H9 (cell line): ENCODE measurements at regions not wholly inside any gene's neighbourhood (a gene's known extent, or its start where the extent isn't known, plus 50 kb on each side); places are given as distances from the start of the nearest gene placed in this dataset.

Source experiments
- DNase-seq: peaks from one replicate; pipeline ENCODE4 v3.0.0-alpha.2; 2017
- H2AFZ ChIP-seq: one replicate; pipeline ENCODE4 v1.6.1; 2013; ENCODE audit warnings: mild to moderate bottlenecking, low read length, control low read depth, moderate library complexity
- H2AK5ac ChIP-seq: 2 replicates; pipeline ENCODE4 v1.6.1; 2013; ENCODE audit warnings: low read length, control low read depth, mixed read lengths; ENCODE audit not compliant: insufficient read length
- H2BK120ac ChIP-seq: one replicate; pipeline ENCODE4 v1.6.1; 2013; ENCODE audit warnings: low read depth, mild to moderate bottlenecking, low read length, control low read depth, inconsistent platforms; ENCODE audit not compliant: poor library complexity, severe bottlenecking
- H2BK12ac ChIP-seq: 2 replicates; pipeline ENCODE4 v1.6.1; 2013; ENCODE audit warnings: low read length, control low read depth, mixed read lengths, low read depth; ENCODE audit not compliant: insufficient read length
- H2BK15ac ChIP-seq: 2 replicates; pipeline ENCODE4 v1.6.1; 2013; ENCODE audit warnings: low read depth, low read length, control low read depth
- H2BK20ac ChIP-seq: one replicate; pipeline ENCODE4 v1.6.1; 2013; ENCODE audit warnings: low read depth, mild to moderate bottlenecking, low read length, control low read depth, inconsistent platforms; ENCODE audit not compliant: poor library complexity, severe bottlenecking
- H2BK5ac ChIP-seq: 2 replicates; pipeline ENCODE4 v1.6.1; 2013; ENCODE audit warnings: low read length, control low read depth, mixed read lengths; ENCODE audit not compliant: insufficient read length
- H3K14ac ChIP-seq: 2 replicates; pipeline ENCODE4 v1.6.1; 2013; ENCODE audit warnings: low read length, control low read depth; ENCODE audit not compliant: insufficient read depth
- H3K18ac ChIP-seq: 2 replicates; pipeline ENCODE4 v1.6.1; 2013; ENCODE audit warnings: low read depth, mild to moderate bottlenecking, mixed read lengths, low read length, control low read depth; ENCODE audit not compliant: insufficient read length
- H3K23ac ChIP-seq: 2 replicates; pipeline ENCODE4 v1.6.1; 2013; ENCODE audit warnings: low read length, control low read depth, mixed read lengths, low read depth; ENCODE audit not compliant: insufficient read length
- H3K23me2 ChIP-seq: 2 replicates; pipeline ENCODE4 v1.6.1; 2013; ENCODE audit warnings: low read depth, mild to moderate bottlenecking, mixed read lengths, low read length, control low read depth; ENCODE audit not compliant: insufficient read length, poor library complexity, severe bottlenecking
- H3K27ac ChIP-seq: 2 replicates; pipeline ENCODE4 v1.5.1; 2013; ENCODE audit warnings: low read length, control low read depth, mixed read lengths, low read depth; ENCODE audit not compliant: insufficient read length
- H3K27me3 ChIP-seq: 2 replicates; pipeline ENCODE4 v1.6.1; 2013; ENCODE audit warnings: low read length, control low read depth, inconsistent platforms; ENCODE audit not compliant: insufficient read depth
- H3K4ac ChIP-seq: 2 replicates; pipeline ENCODE4 v1.6.1; 2013; ENCODE audit warnings: low read depth, mild to moderate bottlenecking, control low read depth, inconsistent platforms, low read length, moderate library complexity
- H3K4me1 ChIP-seq: 2 replicates; pipeline ENCODE4 v1.6.1; 2013; ENCODE audit warnings: low read length, control low read depth, inconsistent platforms; ENCODE audit not compliant: insufficient read depth
- H3K4me2 ChIP-seq: 2 replicates; pipeline ENCODE4 v1.6.1; 2013; ENCODE audit warnings: low read length, control low read depth, mixed read lengths; ENCODE audit not compliant: insufficient read length, insufficient read depth
- H3K56ac ChIP-seq: 2 replicates; pipeline ENCODE4 v1.6.1; 2013; ENCODE audit warnings: low read depth, mild to moderate bottlenecking, mixed read lengths, low read length, control low read depth; ENCODE audit not compliant: insufficient read length
- H3K79me1 ChIP-seq: 2 replicates; pipeline ENCODE4 v1.6.1; 2013; ENCODE audit warnings: low read depth, mild to moderate bottlenecking, moderate library complexity, low read length, control low read depth, inconsistent platforms; ENCODE audit not compliant: insufficient read depth, poor library complexity, severe bottlenecking
- H3K79me2 ChIP-seq: 2 replicates; pipeline ENCODE4 v1.6.1; 2013; ENCODE audit warnings: low read length, control low read depth, inconsistent platforms; ENCODE audit not compliant: insufficient read depth
- H3K9ac ChIP-seq: 2 replicates; pipeline ENCODE4 v1.6.1; 2013; ENCODE audit warnings: low read length, control low read depth, mixed read lengths; ENCODE audit not compliant: insufficient read length; ENCODE audit errors: extremely low read depth
- H3K9me3 ChIP-seq: one replicate; pipeline ENCODE4 v1.6.1; 2013; ENCODE audit warnings: low read depth, low read length, inconsistent platforms; ENCODE audit not compliant: control insufficient read depth
- H3T11ph ChIP-seq: one replicate; pipeline ENCODE4 v1.6.1; 2013; ENCODE audit warnings: mild to moderate bottlenecking, low read length, control low read depth, inconsistent platforms
- H4K20me1 ChIP-seq: one replicate; pipeline ENCODE4 v1.6.1; 2013; ENCODE audit not compliant: control insufficient read depth, insufficient read length, insufficient read depth
- H4K5ac ChIP-seq: 2 replicates; pipeline ENCODE4 v1.6.1; 2013; ENCODE audit warnings: low read depth, mild to moderate bottlenecking, mixed read lengths, low read length, control low read depth; ENCODE audit not compliant: insufficient read length
- H4K8ac ChIP-seq: replicated peaks from 2 replicates; pipeline ENCODE4 v1.6.1; 2013; ENCODE audit warnings: low read length, control low read depth, mixed read lengths, low read depth; ENCODE audit not compliant: insufficient read length
- H4K91ac ChIP-seq: 2 replicates; pipeline ENCODE4 v1.6.1; 2013; ENCODE audit warnings: low read depth, mild to moderate bottlenecking, moderate library complexity, mixed read lengths, low read length, control low read depth; ENCODE audit not compliant: insufficient read length
- H3K27ac Mint-ChIP-seq, 3 experiments: 2 replicates in 2 of 3; 3 replicates in 1 of 3; pipeline ENCODE4 v1.8.0; 2020 to 2021; ENCODE audit warnings: mixed read lengths in 3 of 3, mild to moderate bottlenecking in 1 of 3, moderate library complexity in 1 of 3
- H3K27me3 Mint-ChIP-seq: 2 replicates; pipeline ENCODE4 v1.8.0; 2021; ENCODE audit warnings: low read depth, mild to moderate bottlenecking, moderate library complexity, mixed read lengths
- H3K36me3 Mint-ChIP-seq, 3 experiments: 2 replicates in 2 of 3; 3 replicates in 1 of 3; pipeline ENCODE4 v1.8.0; 2020 to 2021; ENCODE audit warnings: low read depth in 3 of 3, mixed read lengths in 3 of 3; ENCODE audit not compliant: insufficient read depth in 1 of 3
- H3K4me1 Mint-ChIP-seq, 2 experiments: 2 replicates each; pipeline ENCODE4 v1.8.0; 2020; ENCODE audit warnings: mixed read lengths in 2 of 2
- H3K4me3 Mint-ChIP-seq, 2 experiments: 2 replicates in 1 of 2; 3 replicates in 1 of 2; pipeline ENCODE4 v1.8.0; 2020 to 2021; ENCODE audit warnings: mild to moderate bottlenecking in 2 of 2, mixed read lengths in 2 of 2, moderate library complexity in 1 of 2
- H3K9me3 Mint-ChIP-seq, 2 experiments: 2 replicates in 1 of 2; 3 replicates in 1 of 2; pipeline ENCODE4 v1.8.0; 2020; ENCODE audit warnings: mild to moderate bottlenecking in 2 of 2, mixed read lengths in 2 of 2, moderate library complexity in 1 of 2
- CTCF ChIP-seq: fragments of 200-600 bp; sonication (generic); conservative IDR thresholded peaks from 3 replicates; pipeline ENCODE4 v1.8.0; 2021; ENCODE audit warnings: antibody characterized with exemption, mild to moderate bottlenecking
- WGBS: extraction: QIAGEN DNeasy Blood & Tissue Kit; methylation state at CpG from one replicate; pipeline ENCODE4 v1.1.7; 2013; ENCODE audit warnings: missing lambda C conversion rate, low lambda C conversion rate, mixed read lengths; ENCODE audit not compliant: insufficient read length; ENCODE audit errors: extremely low coverage; 5-methylcytosine and 5-hydroxymethylcytosine counted together

- no peak overlapping the region for H4K5ac ChIP-seq
- H2BK20ac ChIP-seq, result no peak overlapping the region
- no peak overlapping the region for H3K27ac Mint-ChIP-seq
Measured at GRCh38 chr5:158485047-158485446, 614.7 kb downstream of the EBF1 start.

More at GRCh38 chr5:158485047-158485446, 614.7 kb downstream of the EBF1 start:
- DNase-seq, result no peak
- Mint-ChIP-seq H3K4me3 (no peak overlapping the region), H3K27me3 (no peaks in the 10 kb centered on the region; the same call in none of the 2 replicates), H3K36me3 (peaks cover 0 to 5% (median 0%) of the 10 kb centered on the region in 3 experiments; a peak in 1 of 7 replicates), H3K4me1 (peaks cover 19 to 20% of the 10 kb centered on the region in 2 experiments), H3K9me3 (no peaks in the 10 kb centered on the region; a peak in 1 of 5 replicates)
- Histone ChIP-seq H4K91ac (no peak overlapping the region), H3K4me1 (no peaks in the 10 kb centered on the region; the same call in none of the 2 replicates), H3K14ac (no peak overlapping the region), H2AFZ (no peak overlapping the region), H3T11ph (no peak overlapping the region), H3K79me2 (no peaks in the 10 kb centered on the region), H2AK5ac (no peak overlapping the region), H3K4me2 (no peak overlapping the region), H2BK120ac (no peak overlapping the region), H2BK15ac (no peak overlapping the region), H3K4ac (no peak overlapping the region), H3K9me3 (no peaks in the 10 kb centered on the region), H3K18ac (no peak overlapping the region), H3K56ac (no peak overlapping the region), H2BK12ac (no peak overlapping the region), H3K23ac (no peak overlapping the region), H3K27ac (no peak overlapping the region), H4K20me1 (no peaks in the 10 kb centered on the region), H3K27me3 (no peaks in the 10 kb centered on the region), H3K9ac (no peak overlapping the region), H3K23me2 (no peaks in the 10 kb centered on the region), H4K8ac (no peak overlapping the region), H3K79me1 (no peaks in the 10 kb centered on the region), H2BK5ac (no peak overlapping the region)
- WGBS, result no CpG with 5 or more reads among the region's 10 CpGs
- no peak for TF ChIP-seq CTCF
